GM13976 (cell line): ENCODE measurements at regions not wholly inside any gene's neighbourhood (a gene's known extent, or its start where the extent isn't known, plus 50 kb on each side); places are given as distances from the start of the nearest gene placed in this dataset.

Experiments used
- DNase-seq: peaks from one replicate; pipeline ENCODE4 v3.0.0; 2012; ENCODE audit warnings: low spot score
- CTCF ChIP-seq: IDR thresholded peaks from 2 replicates; pipeline ENCODE4 v1.5.1; 2012; ENCODE audit warnings: borderline replicate concordance, mild to moderate bottlenecking; ENCODE audit not compliant: insufficient read depth; ENCODE audit errors: extremely low read depth, missing control alignments, control extremely low read depth
- in situ Hi-C: fragments of 300-500 bp; cut with MboI; formaldehyde crosslinking; loops from one replicate; pipeline ENCODE4 v1.12.0; 2022; ENCODE audit warnings: low sequenced_read_pairs, mixed read lengths, inconsistent platforms; ENCODE audit not compliant: unreplicated experiment

GRCh38 chr6:113185299-113185698 is 671.8 kb upstream of the MARCKS start:
- no peak for DNase-seq
- TF ChIP-seq CTCF: no peak
- in situ Hi-C loops: no loop called here

- in situ Hi-C loops: no loop called here
- DNase-seq: no peak
- TF ChIP-seq CTCF: no peak
Measured at GRCh38 chr6:113187661-113188060, 669.5 kb upstream of the MARCKS start.

- no peak for TF ChIP-seq CTCF
- in situ Hi-C loops: no loop called here
Measured at GRCh38 chr6:113188962-113189361, 668.2 kb upstream of the MARCKS start.

GRCh38 chr6:113190170-113190569 is 667.0 kb upstream of the MARCKS start:
- TF ChIP-seq CTCF: no peak
- in situ Hi-C loops: no loop called here
- no peak for DNase-seq

More at GRCh38 chr6:113188962-113189361, 668.2 kb upstream of the MARCKS start:
- no peak for DNase-seq

GRCh38 chr6:113194090-113194489 is 663.1 kb upstream of the MARCKS start:
- TF ChIP-seq CTCF: no peak
- no peak for DNase-seq
- in situ Hi-C loops: no loop called here

- TF ChIP-seq CTCF: no peak
- DNase-seq: no peak
- in situ Hi-C loops: no loop called here
Measured at GRCh38 chr6:113202852-113203714, 654.1 kb upstream of the MARCKS start.

- TF ChIP-seq CTCF: no peak
- DNase-seq: no peak
- in situ Hi-C loops: no loop called here
Measured at GRCh38 chr6:113203715-113204110, 653.4 kb upstream of the MARCKS start.
